ENCODE measurements at regions not wholly inside any gene's neighbourhood (a gene's known extent, or its start where the extent isn't known, plus 50 kb on each side); places are given as distances from the start of the nearest gene placed in this dataset.

- FAIRE-seq (no peak), DNase-seq (ENCODE audit: insufficient read length) (no peak)
- TF ChIP-seq POLR2AphosphoS5 (IDR thresholded peaks at IDR 0.05; ENCODE audit: low read depth, low read length) = no peak
- no peak for TF ChIP-seq POLR2A (IDR thresholded peaks at IDR 0.05; ENCODE audit: low read depth, low read length)
- no peak for TF ChIP-seq TAF1 (IDR thresholded peaks at IDR 0.05; ENCODE audit: borderline replicate concordance, low read depth, low read length)
Measured at GRCh38 chr7:25850216-25850615, 301.8 kb upstream of the NFE2L3 start.

- TF ChIP-seq POLR2AphosphoS5 (IDR thresholded peaks at IDR 0.05; ENCODE audit: low read depth, low read length) = no peak
- TF ChIP-seq POLR2A (IDR thresholded peaks at IDR 0.05; ENCODE audit: low read depth, low read length) = no peak
- TF ChIP-seq TAF1 (IDR thresholded peaks at IDR 0.05; ENCODE audit: borderline replicate concordance, low read depth, low read length) = no peak
- FAIRE-seq = no peak
Measured at GRCh38 chr7:25850735-25851134, 301.3 kb upstream of the NFE2L3 start.

GRCh38 chr7:25851332-25852210, 300.4 kb upstream of the NFE2L3 start:
- FAIRE-seq (peak; percentile 62), DNase-seq (ENCODE audit: insufficient read length) (peak; percentile 37)
- TF ChIP-seq POLR2A (IDR thresholded peaks at IDR 0.05; ENCODE audit: low read depth, low read length) (no peak), TAF1 (IDR thresholded peaks at IDR 0.05; ENCODE audit: borderline replicate concordance, low read depth, low read length) (no peak), POLR2AphosphoS5 (IDR thresholded peaks at IDR 0.05; ENCODE audit: low read depth, low read length) (no peak)

More at GRCh38 chr7:25850735-25851134, 301.3 kb upstream of the NFE2L3 start:
- no peak for DNase-seq (ENCODE audit: insufficient read length)

- FAIRE-seq (no peak), DNase-seq (ENCODE audit: insufficient read length) (no peak)
- TF ChIP-seq POLR2A (IDR thresholded peaks at IDR 0.05; ENCODE audit: low read depth, low read length) (no peak), POLR2AphosphoS5 (IDR thresholded peaks at IDR 0.05; ENCODE audit: low read depth, low read length) (no peak), TAF1 (IDR thresholded peaks at IDR 0.05; ENCODE audit: borderline replicate concordance, low read depth, low read length) (no peak)
Measured at GRCh38 chr7:25852211-25852938, 299.6 kb upstream of the NFE2L3 start.

- DNase-seq (ENCODE audit: insufficient read length) (no peak), FAIRE-seq (no peak)
- no peak for TF ChIP-seq POLR2A (IDR thresholded peaks at IDR 0.05; ENCODE audit: low read depth, low read length)
Measured at GRCh38 chr7:25852939-25853271, 299.1 kb upstream of the NFE2L3 start.

GRCh38 chr7:25853314-25853713, 298.7 kb upstream of the NFE2L3 start:
- no peak for DNase-seq (ENCODE audit: insufficient read length)
- no peak for FAIRE-seq
- no peak for TF ChIP-seq TAF1 (IDR thresholded peaks at IDR 0.05; ENCODE audit: borderline replicate concordance, low read depth, low read length)
- TF ChIP-seq POLR2A (IDR thresholded peaks at IDR 0.05; ENCODE audit: low read depth, low read length) = no peak
- TF ChIP-seq POLR2AphosphoS5 (IDR thresholded peaks at IDR 0.05; ENCODE audit: low read depth, low read length) = no peak

- TF ChIP-seq POLR2A (IDR thresholded peaks at IDR 0.05; ENCODE audit: low read depth, low read length) (no peak), POLR2AphosphoS5 (IDR thresholded peaks at IDR 0.05; ENCODE audit: low read depth, low read length) (no peak), TAF1 (IDR thresholded peaks at IDR 0.05; ENCODE audit: borderline replicate concordance, low read depth, low read length) (no peak)
- no peak for FAIRE-seq
- DNase-seq (ENCODE audit: insufficient read length) = no peak
Measured at GRCh38 chr7:25854059-25854458, 297.9 kb upstream of the NFE2L3 start.

GRCh38 chr7:25854608-25855497, 297.1 kb upstream of the NFE2L3 start:
- TF ChIP-seq TAF1 (IDR thresholded peaks at IDR 0.05; ENCODE audit: borderline replicate concordance, low read depth, low read length) = no peak
- no peak for TF ChIP-seq POLR2AphosphoS5 (IDR thresholded peaks at IDR 0.05; ENCODE audit: low read depth, low read length)
- no peak for TF ChIP-seq POLR2A (IDR thresholded peaks at IDR 0.05; ENCODE audit: low read depth, low read length)
- DNase-seq (ENCODE audit: insufficient read length) (no peak), FAIRE-seq (no peak)

GRCh38 chr7:25855854-25856782, 295.9 kb upstream of the NFE2L3 start:
- FAIRE-seq (no peak), DNase-seq (ENCODE audit: insufficient read length) (no peak)
- TF ChIP-seq POLR2AphosphoS5 (IDR thresholded peaks at IDR 0.05; ENCODE audit: low read depth, low read length) (no peak), TAF1 (IDR thresholded peaks at IDR 0.05; ENCODE audit: borderline replicate concordance, low read depth, low read length) (no peak), POLR2A (IDR thresholded peaks at IDR 0.05; ENCODE audit: low read depth, low read length) (no peak)

- TF ChIP-seq POLR2AphosphoS5 (IDR thresholded peaks at IDR 0.05; ENCODE audit: low read depth, low read length) (no peak), POLR2A (IDR thresholded peaks at IDR 0.05; ENCODE audit: low read depth, low read length) (no peak), TAF1 (IDR thresholded peaks at IDR 0.05; ENCODE audit: borderline replicate concordance, low read depth, low read length) (no peak)
- FAIRE-seq = no peak
- no peak for DNase-seq (ENCODE audit: insufficient read length)
Measured at GRCh38 chr7:25857376-25858067, 294.5 kb upstream of the NFE2L3 start.
